GM19351 (cell line): ENCODE measurements at regions not wholly inside any gene's neighbourhood (a gene's known extent, or its start where the extent isn't known, plus 50 kb on each side); places are given as distances from the start of the nearest gene placed in this dataset.

Source experiments
- ATAC-seq: cut with Tn5 transposase; IDR thresholded peaks from one replicate; pipeline ENCODE4 v1.9.1; 2021; ENCODE audit warnings: mild to moderate bottlenecking, moderate library complexity; ENCODE audit not compliant: unreplicated experiment

DNA sequence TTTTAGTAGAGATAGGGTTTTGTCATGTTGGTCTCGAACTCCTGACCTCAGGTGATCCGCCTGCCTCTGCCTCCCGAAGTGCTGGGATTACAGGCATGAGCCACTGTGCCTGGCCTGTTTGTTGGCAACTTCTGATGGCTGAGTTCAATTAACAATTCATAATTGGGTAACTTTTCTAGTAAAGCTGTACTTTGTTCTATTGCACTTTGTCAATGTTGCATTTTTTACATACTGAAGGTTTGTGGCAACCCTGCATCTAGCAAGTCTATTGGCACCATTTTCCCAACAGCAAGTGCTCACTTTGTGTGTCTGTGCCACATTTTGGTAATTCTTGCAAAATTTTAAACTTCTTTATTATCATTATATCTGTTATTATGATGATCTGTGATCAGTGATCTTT lies 64.5 kb upstream of the USP24 start:
- no peak for ATAC-seq

- no peak for ATAC-seq
These were observed 63.2 kb upstream of the USP24 start for GRCh38 chr1:55278378-55278777.

DNA sequence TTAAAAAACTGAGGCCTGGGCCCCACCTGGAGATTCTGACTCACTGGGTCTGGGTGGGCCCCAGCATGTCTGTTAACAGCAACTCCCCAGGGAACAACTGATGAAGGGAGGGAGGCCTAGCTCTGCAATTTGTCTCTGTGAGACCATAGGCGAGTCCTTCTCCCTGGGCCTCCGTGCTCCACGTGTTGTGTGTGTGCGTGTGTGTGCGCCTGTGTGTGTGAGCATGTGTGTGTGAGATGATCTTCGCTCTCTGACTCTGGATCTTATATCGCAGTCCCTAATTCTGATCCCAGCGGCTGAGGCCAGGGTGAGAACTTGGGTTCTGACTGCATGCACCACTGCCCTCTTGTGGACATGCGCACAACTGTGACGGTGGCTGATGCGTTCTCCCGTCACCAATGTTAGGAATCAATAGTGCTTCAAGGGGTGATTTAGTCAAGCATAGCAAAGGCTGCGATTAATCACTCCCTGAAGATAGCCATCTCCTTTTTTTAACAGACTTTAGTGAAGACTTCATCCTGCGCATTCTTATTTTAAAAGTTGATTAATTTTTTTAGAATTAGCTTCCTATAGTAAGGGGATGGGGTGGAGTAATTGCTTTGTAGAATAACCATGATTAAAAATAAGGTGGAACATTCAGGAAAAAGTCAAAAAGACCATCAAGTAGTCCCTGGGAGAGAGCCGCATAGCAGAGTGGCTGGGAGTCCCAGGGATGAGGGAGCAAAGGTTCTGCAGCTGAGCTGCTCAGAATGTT lies 62.4 kb upstream of the USP24 start:
- ATAC-seq = peak; percentile 88

DNA sequence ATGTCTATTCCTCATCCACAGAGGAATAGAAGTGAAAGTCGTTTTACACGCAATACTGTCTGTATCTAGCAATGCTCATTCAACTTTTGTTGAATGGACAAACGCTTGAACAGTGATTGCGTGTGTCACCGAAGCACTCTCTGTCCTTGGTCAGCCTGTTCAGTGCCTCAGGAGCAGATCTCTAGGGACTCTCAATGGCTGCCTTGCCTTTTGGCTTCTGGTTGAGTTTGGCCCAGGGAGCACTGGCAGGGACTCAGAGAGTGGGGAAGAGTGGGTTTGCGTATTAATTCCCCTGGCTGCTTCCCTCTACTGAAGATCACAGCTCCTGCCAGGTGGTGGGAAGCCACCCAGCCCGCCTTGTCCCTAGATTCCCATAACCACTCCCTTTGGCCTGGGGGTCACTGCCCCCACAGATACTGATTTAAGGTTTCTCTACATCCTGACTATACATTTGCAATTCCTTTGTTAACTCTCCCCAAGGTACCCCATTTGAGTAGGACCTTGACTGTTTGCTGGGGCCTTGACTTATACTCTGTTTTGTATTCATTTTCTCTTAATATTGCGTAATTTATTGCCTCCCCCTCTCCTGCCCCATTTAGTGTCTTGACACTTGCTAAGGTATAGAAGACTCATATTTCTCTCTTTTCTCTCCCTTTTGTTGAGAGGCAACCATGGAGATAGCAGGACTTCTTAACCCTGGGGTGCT lies 61.7 kb upstream of the USP24 start:
- no peak for ATAC-seq

DNA sequence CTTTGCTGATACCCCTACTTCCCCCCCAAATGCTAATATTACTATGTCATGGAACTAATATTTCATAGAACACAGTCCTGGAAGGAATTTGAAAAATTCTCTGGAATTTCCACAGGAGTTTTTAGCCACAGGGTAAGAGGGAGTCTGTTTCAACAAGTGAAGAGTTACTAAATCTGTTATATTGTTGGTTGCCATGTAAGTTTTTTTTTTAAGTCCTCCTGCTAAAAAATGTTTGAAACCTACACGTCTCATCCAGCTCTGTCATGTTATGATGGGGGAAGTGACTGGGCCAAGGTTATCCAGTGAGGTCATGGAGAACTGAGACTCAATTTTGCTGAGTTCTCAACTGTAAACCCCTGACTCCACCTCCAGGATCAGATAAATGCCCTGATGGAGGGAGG lies 60.8 kb upstream of the USP24 start:
- no peak for ATAC-seq

GRCh38 chr1:55275151-55275748 lies 60.1 kb upstream of the USP24 start:
- ATAC-seq = no peak

DNA sequence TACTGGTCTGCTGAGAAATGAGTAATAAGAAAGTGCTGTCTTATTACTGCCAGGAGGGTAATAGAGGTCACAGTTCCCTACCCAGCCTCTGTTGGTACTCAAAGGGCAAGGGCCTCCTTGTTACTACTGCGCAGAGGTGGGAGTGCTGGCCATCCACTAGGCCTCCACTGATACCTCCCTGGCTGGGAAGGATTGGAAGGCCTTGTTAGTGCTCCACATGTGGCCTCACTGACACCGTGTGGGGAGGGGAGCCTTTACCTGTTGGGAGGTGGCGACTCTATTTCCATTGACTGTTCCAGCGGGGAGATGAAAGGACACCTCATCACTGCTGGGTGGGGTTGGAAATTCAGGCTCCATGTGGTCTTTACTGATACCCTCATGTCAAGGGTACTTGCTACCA lies 57.8 kb upstream of the USP24 start:
- no peak for ATAC-seq
